ENCODE measurements at regions not wholly inside any gene's neighbourhood (a gene's known extent, or its start where the extent isn't known, plus 50 kb on each side); places are given as distances from the start of the nearest gene placed in this dataset.

- TF ChIP-seq, protein P1, sequence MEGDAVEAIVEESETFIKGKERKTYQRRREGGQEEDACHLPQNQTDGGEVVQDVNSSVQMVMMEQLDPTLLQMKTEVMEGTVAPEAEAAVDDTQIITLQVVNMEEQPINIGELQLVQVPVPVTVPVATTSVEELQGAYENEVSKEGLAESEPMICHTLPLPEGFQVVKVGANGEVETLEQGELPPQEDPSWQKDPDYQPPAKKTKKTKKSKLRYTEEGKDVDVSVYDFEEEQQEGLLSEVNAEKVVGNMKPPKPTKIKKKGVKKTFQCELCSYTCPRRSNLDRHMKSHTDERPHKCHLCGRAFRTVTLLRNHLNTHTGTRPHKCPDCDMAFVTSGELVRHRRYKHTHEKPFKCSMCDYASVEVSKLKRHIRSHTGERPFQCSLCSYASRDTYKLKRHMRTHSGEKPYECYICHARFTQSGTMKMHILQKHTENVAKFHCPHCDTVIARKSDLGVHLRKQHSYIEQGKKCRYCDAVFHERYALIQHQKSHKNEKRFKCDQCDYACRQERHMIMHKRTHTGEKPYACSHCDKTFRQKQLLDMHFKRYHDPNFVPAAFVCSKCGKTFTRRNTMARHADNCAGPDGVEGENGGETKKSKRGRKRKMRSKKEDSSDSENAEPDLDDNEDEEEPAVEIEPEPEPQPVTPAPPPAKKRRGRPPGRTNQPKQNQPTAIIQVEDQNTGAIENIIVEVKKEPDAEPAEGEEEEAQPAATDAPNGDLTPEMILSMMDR (IDR thresholded peaks at IDR 0.05) = no peak
- no peak for TF ChIP-seq POLR2A (IDR thresholded peaks at IDR 0.05)
Observed at GRCh38 chr12:38409511-38409910, 92.9 kb downstream of the ALG10B start.
